SU-DHL-6 (cell line): ENCODE measurements at regions not wholly inside any gene's neighbourhood (a gene's known extent, or its start where the extent isn't known, plus 50 kb on each side); places are given as distances from the start of the nearest gene placed in this dataset.

Experiments
- H2AFZ ChIP-seq: fragments of 200-600 bp; sonication (generic); 2 replicates; pipeline ENCODE4 v1.6.1; 2014; ENCODE audit warnings: low read depth, mild to moderate bottlenecking, moderate library complexity, mixed read lengths, antibody characterized with exemption, low read length; ENCODE audit not compliant: severe bottlenecking
- H3F3A ChIP-seq: fragments of 200-600 bp; shearing (Covaris generic); 2 replicates; pipeline ENCODE4 v1.6.0; 2016; ENCODE audit warnings: antibody characterized with exemption, mild to moderate bottlenecking; ENCODE audit not compliant: insufficient read depth
- H3K27ac ChIP-seq: fragments of 200-600 bp; sonication (generic); 2 replicates; pipeline ENCODE4 v1.5.1; 2016; ENCODE audit warnings: low read depth, mild to moderate bottlenecking, low read length, moderate library complexity, mixed read lengths
- H3K27me3 ChIP-seq: fragments of 200-600 bp; sonication (generic), shearing (Covaris generic); 2 replicates; pipeline ENCODE4 v1.6.0; 2014; ENCODE audit warnings: mild to moderate bottlenecking, low read length
- H3K36me3 ChIP-seq: fragments of 200-600 bp; sonication (generic); 2 replicates; pipeline ENCODE4 v1.6.1; 2014; ENCODE audit warnings: mild to moderate bottlenecking, low read length, mixed read lengths
- H3K4me2 ChIP-seq: fragments of 300-600, 200-600 bp; shearing (Covaris generic), sonication (generic); 2 replicates; pipeline ENCODE4 v1.6.0; 2014; ENCODE audit warnings: low read length, low read depth, mild to moderate bottlenecking; ENCODE audit not compliant: poor library complexity, severe bottlenecking
- H3K4me3 ChIP-seq: fragments of 200-600 bp; sonication (generic); 2 replicates; pipeline ENCODE4 v1.5.1; 2014; ENCODE audit warnings: antibody characterized with exemption, low read length, mild to moderate bottlenecking, mixed read lengths; ENCODE audit not compliant: insufficient read depth, poor library complexity, severe bottlenecking
- H3K79me2 ChIP-seq: fragments of 200-600 bp; sonication (generic); 2 replicates; pipeline ENCODE4 v1.6.1; 2014; ENCODE audit warnings: mild to moderate bottlenecking, low read length, moderate library complexity; ENCODE audit not compliant: insufficient read depth
- H3K9ac ChIP-seq: fragments of 200-600 bp; sonication (generic); 2 replicates; pipeline ENCODE4 v1.7.0; 2014; ENCODE audit warnings: mild to moderate bottlenecking, low read length
- H3K9me2 ChIP-seq: fragments of 200-600 bp; sonication (generic); replicated peaks from 2 replicates; pipeline ENCODE4 v1.6.1; 2014; ENCODE audit warnings: low read length; ENCODE audit not compliant: insufficient read depth
- H3K9me3 ChIP-seq: fragments of 200-600 bp; sonication (generic); 2 replicates; pipeline ENCODE4 v1.6.1; 2014; ENCODE audit warnings: low read length, mixed read lengths; ENCODE audit not compliant: insufficient read depth
- H4K20me1 ChIP-seq: fragments of 200-600 bp; sonication (generic); 2 replicates; pipeline ENCODE4 v1.6.1; 2014; ENCODE audit warnings: low read depth, mild to moderate bottlenecking, antibody characterized with exemption, low read length, moderate library complexity, mixed read lengths
- CTCF ChIP-seq: fragments of 200-600 bp; sonication (generic); IDR thresholded peaks from one replicate; pipeline ENCODE4 v1.5.1; 2017; ENCODE audit warnings: antibody characterized with exemption, mild to moderate bottlenecking, low read length, moderate library complexity; ENCODE audit not compliant: insufficient read depth, poor library complexity, severe bottlenecking
- EZH2phosphoT487 ChIP-seq: fragments of 200-600 bp; sonication (generic), shearing (Covaris generic); conservative IDR thresholded peaks from 2 replicates; pipeline ENCODE4 v1.6.1; 2018; ENCODE audit warnings: mild to moderate bottlenecking, antibody characterized with exemption, low read length, moderate library complexity, mixed read lengths

GRCh38 chr11:116694349-116694725 lies 78.5 kb downstream of the BUD13 start:
- H4K20me1 ChIP-seq: no peaks in the 10 kb centered on the region
- no peak for TF ChIP-seq EZH2phosphoT487

GRCh38 chr11:116693593-116694348 lies 79.0 kb downstream of the BUD13 start:
- Histone ChIP-seq H3K27me3 (no peaks in the 10 kb centered on the region), H3K36me3 (no peaks in the 10 kb centered on the region), H2AFZ (no peak overlapping the region), H3K79me2 (no peaks in the 10 kb centered on the region), H3K27ac (no peak overlapping the region), H3K4me2 (no peak overlapping the region), H3K9me3 (no peaks in the 10 kb centered on the region), H3K9ac (no peak overlapping the region), H3K4me3 (no peak overlapping the region), H3K9me2 (no peaks in the 10 kb centered on the region), H3F3A (no peaks in the 10 kb centered on the region), H4K20me1 (no peaks in the 10 kb centered on the region)
- TF ChIP-seq EZH2phosphoT487 (no peak), CTCF (no peak)

More at GRCh38 chr11:116694349-116694725, 78.5 kb downstream of the BUD13 start:
- H3K9ac ChIP-seq: no peak overlapping the region
- no peaks in the 10 kb centered on the region for H3K36me3 ChIP-seq
- H3K27ac ChIP-seq: no peak overlapping the region
- H3K9me2 ChIP-seq: no peaks in the 10 kb centered on the region
- H3F3A ChIP-seq: no peaks in the 10 kb centered on the region
- H3K27me3 ChIP-seq: no peaks in the 10 kb centered on the region
- no peaks in the 10 kb centered on the region for H3K9me3 ChIP-seq
- H3K79me2 ChIP-seq: no peaks in the 10 kb centered on the region
- H2AFZ ChIP-seq: no peak overlapping the region
- H3K4me3 ChIP-seq: no peak overlapping the region
- H3K4me2 ChIP-seq: no peak overlapping the region

- Histone ChIP-seq H3K9me3 (no peaks in the 10 kb centered on the region), H4K20me1 (no peaks in the 10 kb centered on the region), H3K36me3 (no peaks in the 10 kb centered on the region), H2AFZ (no peak overlapping the region), H3K79me2 (no peaks in the 10 kb centered on the region), H3K27ac (no peak overlapping the region), H3K4me3 (no peak overlapping the region), H3K9ac (no peak overlapping the region), H3K27me3 (no peaks in the 10 kb centered on the region), H3K4me2 (no peak overlapping the region), H3F3A (no peaks in the 10 kb centered on the region), H3K9me2 (no peaks in the 10 kb centered on the region)
- no peak for TF ChIP-seq EZH2phosphoT487
- no peak for TF ChIP-seq CTCF
These were observed 79.7 kb downstream of the BUD13 start for GRCh38 chr11:116693102-116693570.

GRCh38 chr11:116692318-116693101 lies 80.3 kb downstream of the BUD13 start:
- Histone ChIP-seq H3K36me3 (no peaks in the 10 kb centered on the region), H3K9me3 (no peaks in the 10 kb centered on the region), H3K79me2 (no peaks in the 10 kb centered on the region), H2AFZ (no peak overlapping the region), H3K9me2 (no peaks in the 10 kb centered on the region), H3K4me2 (no peak overlapping the region), H3K27ac (no peak overlapping the region), H3K4me3 (no peak overlapping the region), H3K9ac (no peak overlapping the region), H4K20me1 (no peaks in the 10 kb centered on the region), H3K27me3 (no peaks in the 10 kb centered on the region), H3F3A (no peaks in the 10 kb centered on the region)
- TF ChIP-seq CTCF (no peak), EZH2phosphoT487 (no peak)
